ENCODE measurements at regions not wholly inside any gene's neighbourhood (a gene's known extent, or its start where the extent isn't known, plus 50 kb on each side); places are given as distances from the start of the nearest gene placed in this dataset.

DNA sequence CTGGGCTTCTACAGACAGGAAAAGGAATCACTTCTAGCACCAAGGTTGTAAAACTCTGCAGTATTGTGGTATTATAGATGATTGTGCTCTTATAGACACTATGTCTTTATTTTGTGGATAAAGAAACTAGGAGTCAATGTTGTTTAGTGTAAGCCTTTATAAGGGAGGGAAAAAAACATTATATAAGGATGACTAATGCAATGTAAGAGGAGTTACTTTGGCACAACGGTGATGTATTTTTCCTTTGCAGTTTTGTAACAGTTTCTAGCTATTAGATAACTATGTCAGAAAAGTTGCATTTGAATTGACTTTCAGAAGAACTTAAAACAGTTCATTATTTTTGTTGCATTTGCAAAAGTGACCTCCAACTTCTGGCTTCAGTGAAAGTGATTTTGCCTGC is 545.4 kb downstream of the CCDC85A start:
- no peak overlapping the region for H3K4me3 ChIP-seq (ENCODE audit: low read depth, low read length)
- TF ChIP-seq CTCF (IDR thresholded peaks at IDR 0.05; ENCODE audit: low read depth, low read length) = no peak

DNA sequence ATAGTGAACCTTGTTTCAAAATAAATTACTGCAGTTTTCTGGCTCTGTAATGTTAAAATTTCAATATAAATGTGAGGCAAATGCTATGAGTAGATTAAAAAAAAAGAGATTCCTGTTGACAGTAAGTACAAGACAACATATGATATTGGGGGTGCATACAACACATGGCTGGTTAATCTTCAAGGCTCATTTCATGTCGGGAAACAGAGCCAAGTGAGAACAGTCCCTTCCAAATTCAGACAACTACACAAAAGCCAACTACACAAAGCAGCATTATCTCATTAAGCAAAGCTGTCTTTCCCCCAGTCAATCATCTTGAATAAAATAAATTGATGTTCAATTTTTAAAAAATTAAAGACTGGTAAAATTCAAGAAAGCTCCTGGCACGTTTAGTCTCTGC is 549.2 kb downstream of the CCDC85A start:
- TF ChIP-seq CTCF (IDR thresholded peaks at IDR 0.05; ENCODE audit: low read depth, low read length) = no peak
- no peak overlapping the region for H3K4me3 ChIP-seq (ENCODE audit: low read depth, low read length)

GRCh38 chr2:56739413-56739812 is 555.6 kb downstream of the CCDC85A start:
- no peak overlapping the region for H3K4me3 ChIP-seq (ENCODE audit: low read depth, low read length)
- no peak for TF ChIP-seq CTCF (IDR thresholded peaks at IDR 0.05; ENCODE audit: low read depth, low read length)

DNA sequence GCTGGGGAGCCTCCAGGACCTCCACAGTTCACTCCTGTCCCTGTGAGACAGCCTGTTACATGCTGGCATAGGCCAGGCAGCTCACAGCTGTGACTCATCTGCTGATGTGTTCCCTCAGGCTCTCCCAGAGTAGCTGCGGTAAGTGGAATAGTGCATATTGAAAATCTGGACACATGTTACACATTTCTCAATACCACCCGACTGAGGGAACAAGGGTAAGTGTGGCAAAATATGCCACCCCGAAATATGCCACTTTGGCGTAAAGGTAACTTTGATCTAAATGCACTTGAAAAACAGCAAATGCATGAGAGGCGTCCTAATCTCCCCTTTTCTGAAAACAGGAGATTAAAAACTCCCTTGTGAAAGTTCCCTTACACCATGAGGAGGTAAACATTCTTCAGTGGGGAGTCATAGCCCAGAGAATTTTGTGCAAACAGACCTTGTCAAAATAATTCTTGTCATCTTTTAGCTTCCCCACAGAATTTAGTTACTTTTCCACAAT is 557.9 kb downstream of the CCDC85A start:
- no peak for TF ChIP-seq CTCF (IDR thresholded peaks at IDR 0.05; ENCODE audit: low read depth, low read length)
- H3K4me3 ChIP-seq (ENCODE audit: low read depth, low read length) = no peak overlapping the region

- no peak for TF ChIP-seq CTCF (IDR thresholded peaks at IDR 0.05; ENCODE audit: low read depth, low read length)
- H3K4me3 ChIP-seq (ENCODE audit: low read depth, low read length) = no peak overlapping the region
Observed at GRCh38 chr2:56743807-56744206, 560.0 kb downstream of the CCDC85A start.

- TF ChIP-seq CTCF (IDR thresholded peaks at IDR 0.05; ENCODE audit: low read depth, low read length) = no peak
- no peak overlapping the region for H3K4me3 ChIP-seq (ENCODE audit: low read depth, low read length)
Observed at GRCh38 chr2:56749152-56749752, 565.5 kb downstream of the CCDC85A start.

- TF ChIP-seq CTCF (IDR thresholded peaks at IDR 0.05; ENCODE audit: low read depth, low read length) = no peak
- H3K4me3 ChIP-seq (ENCODE audit: low read depth, low read length) = no peak overlapping the region
Observed at GRCh38 chr2:56753182-56753581, 569.4 kb downstream of the CCDC85A start.
